Stimulated activated CD4-positive, alpha-beta T cell treated with anti-CD3 and anti-CD28 coated beads, TNF-alpha, amount 100 ng/mL, for 48 hours (primary cell): ENCODE measurements at regions not wholly inside any gene's neighbourhood (a gene's known extent, or its start where the extent isn't known, plus 50 kb on each side); places are given as distances from the start of the nearest gene placed in this dataset.

Experiments used
- DNase-seq, 3 donors: peaks; one replicate each; pipeline ENCODE4 v3.0.0-alpha.2; 2020; ENCODE audit warnings: low read depth in 3 of 3

DNA sequence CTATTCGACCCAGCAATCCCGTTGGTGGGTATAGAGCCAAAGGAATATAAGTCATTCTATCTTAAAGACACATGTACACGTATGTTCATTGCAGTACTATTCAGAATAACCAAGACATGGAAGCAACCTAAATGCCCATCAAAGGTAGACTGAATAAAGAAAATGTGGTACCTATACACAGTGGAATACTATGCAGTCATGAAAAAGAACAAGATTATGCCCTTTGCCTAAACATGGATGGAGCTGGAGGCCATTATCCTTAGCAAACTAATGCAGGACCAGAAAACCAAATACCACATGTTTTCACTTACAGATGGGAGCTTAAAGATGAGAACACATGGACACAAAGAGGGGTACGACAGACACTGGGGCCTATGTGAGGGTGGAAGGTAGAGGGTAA is 845.3 kb downstream of the TYW1 start:
- DNase-seq, result no peak

- DNase-seq, result no peak
Measured at GRCh38 chr7:67842571-67842970, 845.9 kb downstream of the TYW1 start.

GRCh38 chr7:67843001-67843565 is 846.5 kb downstream of the TYW1 start:
- no peak for DNase-seq

- DNase-seq, result no peak
Measured at GRCh38 chr7:67843615-67844014, 847.0 kb downstream of the TYW1 start.

DNA sequence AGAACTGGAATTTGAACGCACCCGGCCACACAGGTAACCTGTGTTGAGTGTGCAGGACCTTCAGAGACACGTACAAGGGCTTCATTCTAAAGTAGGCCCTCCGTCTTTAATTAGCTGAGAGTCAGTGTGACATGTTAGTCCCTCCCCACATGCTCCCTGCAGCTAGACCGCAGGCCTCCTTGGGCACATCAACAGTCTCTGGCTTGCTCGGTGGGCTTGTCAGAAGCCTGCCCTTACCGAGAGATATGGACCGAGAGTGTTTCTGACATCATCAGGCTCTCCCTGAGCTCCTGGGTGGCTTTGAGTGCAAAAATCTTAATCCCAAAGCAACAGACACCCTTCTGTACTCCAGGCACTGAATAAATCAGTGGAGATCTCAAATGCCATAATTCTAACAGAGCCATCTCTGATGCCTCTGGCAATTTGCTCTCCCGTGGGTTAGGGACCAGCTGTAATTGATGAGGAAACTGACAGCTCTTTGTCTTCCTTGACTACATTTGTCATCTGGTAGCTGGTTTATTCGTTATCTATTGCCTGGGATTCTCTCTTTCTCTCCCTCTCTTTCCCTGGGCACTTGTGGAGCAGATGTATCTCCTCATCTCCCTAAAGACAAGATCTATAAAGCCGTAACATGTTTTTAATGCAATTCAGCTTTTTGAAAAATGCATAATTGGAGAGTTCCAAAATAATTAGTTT is 850.6 kb downstream of the TYW1 start:
- no peak for DNase-seq

- no peak for DNase-seq
Measured at GRCh38 chr7:67854221-67855178, 857.9 kb downstream of the TYW1 start.

DNA sequence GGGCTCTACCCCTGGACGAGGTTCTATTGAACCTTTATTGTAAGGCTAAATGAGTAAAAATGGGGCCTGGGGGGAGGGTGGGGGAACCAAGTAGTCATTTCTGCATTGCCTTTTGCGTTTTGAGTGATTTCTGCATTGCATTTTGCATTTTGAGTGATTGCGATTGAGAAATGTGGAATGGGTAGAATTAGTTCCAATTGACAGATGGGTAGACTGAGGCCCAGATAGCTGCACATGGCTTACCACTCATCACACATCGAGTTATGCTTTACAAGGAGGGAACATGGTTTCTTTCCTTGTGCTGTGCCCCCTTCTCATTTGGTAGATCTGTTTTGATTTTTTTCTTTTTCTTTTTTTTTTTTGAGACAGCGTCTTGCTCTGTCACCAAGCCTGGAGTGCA is 858.7 kb downstream of the TYW1 start:
- DNase-seq, result no peak

- DNase-seq, result no peak
Measured at GRCh38 chr7:67856046-67856445, 859.4 kb downstream of the TYW1 start.

DNA sequence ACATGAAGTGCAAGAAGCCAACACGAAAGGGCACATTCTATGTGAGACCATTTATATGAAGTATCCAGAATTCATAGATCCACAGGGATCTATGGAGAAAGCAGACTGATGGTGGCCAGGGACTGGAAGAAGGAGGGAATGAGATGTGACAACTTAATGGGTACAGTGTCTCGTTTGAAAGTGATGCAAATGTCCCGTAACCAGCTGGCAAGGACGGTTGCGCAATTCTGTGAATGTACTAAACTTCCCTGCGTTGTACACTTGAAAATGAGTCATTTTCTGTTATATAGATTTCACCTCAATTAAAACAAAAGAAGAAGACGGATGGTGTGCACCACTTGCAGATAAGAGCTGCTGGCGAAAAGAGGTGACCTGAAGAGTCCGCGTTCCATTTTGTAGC is 861.1 kb downstream of the TYW1 start:
- no peak for DNase-seq

DNA sequence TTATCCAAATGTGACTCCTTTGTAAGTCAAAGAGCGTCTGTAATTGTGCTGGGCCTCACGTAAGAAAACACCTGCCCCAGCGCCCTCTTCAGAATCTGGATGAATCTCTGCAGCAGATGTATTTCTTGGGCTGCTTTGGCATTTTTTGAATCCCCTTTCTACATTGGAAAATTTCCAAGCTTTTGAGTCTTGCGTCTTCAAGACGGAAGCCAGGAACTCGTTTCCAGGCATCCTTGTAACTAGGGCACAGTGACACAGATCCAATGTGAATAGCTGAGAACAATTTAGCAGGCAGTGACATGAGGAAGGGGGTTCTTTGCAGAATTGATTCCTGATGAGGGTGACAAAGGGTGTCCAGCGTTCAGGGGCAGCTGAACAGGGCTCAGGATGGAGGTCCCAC is 862.3 kb downstream of the TYW1 start:
- DNase-seq, result no peak

DNA sequence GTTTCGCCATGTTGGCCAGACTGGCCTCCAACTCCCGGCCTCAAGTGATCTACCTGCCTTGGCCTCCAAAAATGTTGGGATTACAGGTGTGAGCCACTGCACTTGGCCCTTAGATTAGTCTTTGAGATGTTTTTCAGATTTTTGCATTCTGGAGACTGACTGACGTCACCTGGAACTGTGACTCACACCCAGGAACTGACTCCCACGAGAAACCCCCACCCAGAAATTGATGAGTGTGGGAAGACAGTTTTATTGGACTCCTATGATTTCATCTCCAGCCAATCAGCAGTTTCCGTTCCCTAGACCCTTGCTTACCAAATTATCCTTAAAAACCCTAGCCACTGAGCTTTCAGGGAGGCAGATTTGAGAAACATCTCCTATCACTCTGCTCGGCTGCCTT is 867.3 kb downstream of the TYW1 start:
- no peak for DNase-seq

DNA sequence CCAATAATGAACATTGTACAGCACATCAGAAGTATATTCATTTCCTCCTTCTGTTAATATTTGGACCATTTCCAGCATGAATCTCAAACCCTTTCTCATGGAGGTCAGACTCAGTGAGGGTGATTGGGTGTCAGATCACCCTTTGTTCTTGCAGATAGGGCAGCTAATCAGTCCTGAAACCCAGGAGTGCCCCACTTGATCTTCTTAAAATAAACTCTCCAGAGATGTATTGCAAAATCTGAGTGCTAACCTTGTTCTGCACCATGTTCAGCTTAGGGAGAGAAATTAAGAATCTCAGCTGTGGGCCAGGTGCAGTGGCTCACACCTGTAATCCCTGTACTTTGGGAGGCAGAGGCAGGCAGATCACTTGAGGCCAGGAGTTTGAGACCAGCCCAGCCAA is 869.4 kb downstream of the TYW1 start:
- DNase-seq, result no peak

- DNase-seq, result no peak
Measured at GRCh38 chr7:67866812-67867211, 870.2 kb downstream of the TYW1 start.

DNA sequence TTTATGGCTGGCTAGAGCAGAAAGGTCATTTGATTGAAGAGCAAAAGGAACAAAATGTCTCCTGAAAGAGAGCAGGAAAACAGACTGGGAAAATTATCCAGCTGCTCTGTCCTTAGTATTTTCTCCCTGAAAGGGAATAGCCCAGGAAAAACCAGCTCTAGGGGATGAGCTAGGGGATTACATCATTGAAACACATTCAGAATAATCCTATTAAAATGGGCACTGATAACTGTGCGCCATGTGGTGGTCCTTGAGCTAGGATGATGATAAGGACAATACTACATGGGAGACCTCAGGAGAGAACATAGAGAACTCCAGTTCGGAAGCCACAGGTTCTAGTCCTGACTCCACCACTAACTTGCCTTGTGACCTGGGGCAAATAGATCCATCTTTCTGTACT is 873.8 kb downstream of the TYW1 start:
- no peak for DNase-seq

DNA sequence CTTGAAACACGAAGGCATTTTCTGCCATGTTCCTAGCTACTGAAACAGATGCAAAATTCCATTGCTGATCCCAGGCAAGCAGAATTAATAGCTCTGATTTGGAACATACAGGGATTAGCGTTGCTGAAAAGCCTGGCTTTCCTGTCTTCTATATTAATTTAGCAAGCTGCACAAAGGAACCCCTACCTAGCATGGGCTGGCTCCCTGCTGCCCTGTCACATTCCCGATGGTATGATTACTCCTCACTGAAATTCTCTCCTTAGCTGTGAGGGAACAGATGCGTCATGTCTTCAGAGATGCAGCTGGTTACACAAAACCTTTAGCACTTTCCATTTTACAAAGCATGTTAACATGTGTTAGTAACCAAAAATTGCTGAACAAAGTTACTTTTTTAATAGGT is 878.9 kb downstream of the TYW1 start:
- DNase-seq, result no peak

DNA sequence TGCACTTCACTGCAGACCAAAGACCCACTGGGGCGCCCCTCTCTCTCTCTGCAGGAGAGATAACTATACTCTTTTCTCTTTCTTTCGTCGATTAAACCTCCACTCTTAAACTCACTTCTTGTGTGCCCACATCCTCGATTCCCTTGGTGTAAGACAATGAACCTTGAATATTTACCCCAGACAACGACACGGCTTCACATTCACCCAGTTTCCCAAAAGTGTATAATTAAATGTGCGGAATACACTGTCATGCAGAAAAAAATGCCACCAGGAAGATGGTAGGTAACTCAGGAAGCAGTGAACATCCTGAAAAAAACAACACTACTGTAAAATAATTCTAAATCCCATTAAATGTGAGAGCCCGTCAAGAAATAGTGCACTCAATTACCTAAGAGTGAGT is 882.2 kb downstream of the TYW1 start:
- DNase-seq, result no peak

DNA sequence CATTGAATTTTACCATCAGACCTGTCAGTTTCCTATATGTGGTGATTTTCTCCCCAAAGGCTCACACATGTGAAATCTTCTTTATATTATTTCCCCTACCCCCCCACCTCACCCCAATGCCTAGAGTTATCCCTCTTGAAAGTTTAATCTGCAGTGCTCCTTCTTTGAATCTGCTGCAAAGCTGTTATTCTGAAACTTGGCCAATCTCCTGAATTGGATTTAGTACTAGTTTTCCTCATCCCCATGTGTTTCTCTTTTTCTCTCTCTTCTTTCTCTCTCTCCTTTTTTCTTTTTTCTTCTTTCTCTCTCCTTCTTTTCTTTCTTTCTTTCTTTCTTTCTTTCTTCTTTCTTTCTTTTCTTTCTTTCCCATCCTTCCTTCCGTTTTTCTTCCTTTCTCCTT is 886.2 kb downstream of the TYW1 start:
- DNase-seq, result no peak

DNA sequence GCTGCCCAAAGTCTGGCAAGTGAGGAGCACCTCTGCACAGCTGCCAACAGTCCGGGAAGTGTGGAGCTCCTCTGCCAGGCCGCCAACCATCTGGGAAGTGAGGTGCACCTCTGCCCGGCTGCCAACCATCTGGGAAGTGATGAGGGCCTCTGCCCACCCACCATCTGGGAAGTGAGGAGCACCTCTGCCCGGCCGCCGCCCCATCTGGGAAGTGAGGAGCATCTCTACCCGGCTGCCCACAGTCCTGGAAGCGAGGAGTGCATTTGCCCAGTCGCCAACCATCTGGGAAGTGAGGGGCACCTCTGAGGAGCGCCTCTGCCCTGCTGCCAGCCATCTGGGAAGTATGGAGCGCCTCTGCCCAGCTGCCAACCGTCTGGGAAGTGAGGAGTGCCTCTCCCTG is 893.7 kb downstream of the TYW1 start:
- no peak for DNase-seq

DNA sequence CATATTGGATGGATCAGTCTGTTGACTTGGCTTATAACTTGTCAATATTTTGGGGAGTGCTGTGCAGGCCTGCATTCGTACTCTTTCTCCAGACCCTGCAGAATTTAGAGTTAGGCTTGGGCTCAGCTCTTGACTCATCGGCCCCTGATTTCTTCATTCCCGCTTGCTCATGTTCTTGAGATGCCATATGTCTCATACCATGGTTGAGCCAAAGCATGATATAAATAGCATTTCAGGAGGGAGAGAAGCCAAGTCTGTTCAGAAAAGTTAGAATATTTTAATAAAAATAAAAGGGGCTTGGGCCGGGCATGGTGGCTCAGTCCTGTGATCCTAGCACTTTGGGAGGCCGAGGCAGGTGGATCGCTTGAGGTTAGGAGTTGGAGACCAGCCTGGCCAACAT is 898.1 kb downstream of the TYW1 start:
- DNase-seq, result no peak

GRCh38 chr7:67896721-67897120 is 900.1 kb downstream of the TYW1 start:
- DNase-seq, result no peak

GRCh38 chr7:67900456-67900855 is 903.8 kb downstream of the TYW1 start:
- DNase-seq, result no peak

DNA sequence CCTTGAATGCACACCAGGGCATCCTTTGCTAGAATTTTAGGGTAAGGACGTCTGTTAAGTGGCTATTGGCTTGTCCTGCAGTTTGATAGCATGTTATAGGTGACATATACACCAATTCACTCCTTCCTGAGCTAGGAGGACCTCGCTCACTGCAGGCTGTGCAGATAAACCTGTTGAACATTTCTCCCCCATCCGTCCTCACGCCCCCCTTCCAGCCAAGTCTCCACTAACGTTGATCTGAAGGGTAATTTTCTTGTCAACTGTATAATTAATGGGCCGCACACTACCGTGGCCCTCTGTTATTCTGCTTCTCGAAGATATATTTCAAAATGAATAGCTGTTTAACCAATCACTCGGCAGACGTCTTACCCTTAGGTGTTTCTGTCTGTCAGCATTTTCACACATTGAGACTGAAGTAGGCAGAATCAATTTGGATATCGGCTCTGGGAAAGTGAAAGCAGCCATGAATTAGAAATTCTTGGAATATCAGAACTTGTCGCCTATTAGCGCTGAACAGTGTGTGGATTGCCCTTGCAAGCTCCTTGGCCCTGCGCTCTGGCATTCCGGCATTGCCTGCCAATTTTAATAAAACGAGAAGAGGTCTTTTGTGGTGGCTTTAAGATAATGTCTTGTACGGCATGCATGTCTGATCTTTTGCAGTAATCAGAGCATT is 905.3 kb downstream of the TYW1 start:
- DNase-seq, result no peak
